HG02970 (cell line): ENCODE measurements at regions not wholly inside any gene's neighbourhood (a gene's known extent, or its start where the extent isn't known, plus 50 kb on each side); places are given as distances from the start of the nearest gene placed in this dataset.

ENCODE experiments used
- ATAC-seq: cut with Tn5 transposase; IDR thresholded peaks from one replicate; pipeline ENCODE4 v1.9.1; 2021; ENCODE audit warnings: mild to moderate bottlenecking, moderate library complexity, moderate number of reproducible peaks; ENCODE audit not compliant: unreplicated experiment, low FRiP score

GRCh38 chr9:73541923-73542322, 390.3 kb downstream of the ANXA1 start:
- no peak for ATAC-seq

- ATAC-seq: no peak
Observed at GRCh38 chr9:73543727-73544126, 392.1 kb downstream of the ANXA1 start.

- no peak for ATAC-seq
Observed at GRCh38 chr9:73548201-73548600, 396.5 kb downstream of the ANXA1 start.

GRCh38 chr9:73549991-73550390, 398.3 kb downstream of the ANXA1 start:
- no peak for ATAC-seq

- no peak for ATAC-seq
Observed at GRCh38 chr9:73553295-73553694, 401.6 kb downstream of the ANXA1 start.

- no peak for ATAC-seq
Observed at GRCh38 chr9:73558471-73558870, 406.8 kb downstream of the ANXA1 start.

- ATAC-seq: no peak
Observed at GRCh38 chr9:73565026-73565425, 413.4 kb downstream of the ANXA1 start.

GRCh38 chr9:73565833-73566465, 414.3 kb downstream of the ANXA1 start:
- ATAC-seq: no peak

- ATAC-seq: no peak
Observed at GRCh38 chr9:73566627-73567026, 415.0 kb downstream of the ANXA1 start.

- ATAC-seq: no peak
Observed at GRCh38 chr9:73573235-73573634, 421.6 kb downstream of the ANXA1 start.

- ATAC-seq: no peak
Observed at GRCh38 chr9:73575101-73576060, 423.7 kb downstream of the ANXA1 start.

- no peak for ATAC-seq
Observed at GRCh38 chr9:73577848-73578247, 426.2 kb downstream of the ANXA1 start.

GRCh38 chr9:73579823-73580222, 428.2 kb downstream of the ANXA1 start:
- no peak for ATAC-seq

- no peak for ATAC-seq
Observed at GRCh38 chr9:73583576-73583975, 431.9 kb downstream of the ANXA1 start.

- ATAC-seq: no peak
Observed at GRCh38 chr9:73595036-73595545, 443.4 kb downstream of the ANXA1 start.

GRCh38 chr9:73596321-73596720, 444.7 kb downstream of the ANXA1 start:
- no peak for ATAC-seq

GRCh38 chr9:73597039-73597438, 445.4 kb downstream of the ANXA1 start:
- no peak for ATAC-seq

GRCh38 chr9:73597771-73598170, 446.1 kb downstream of the ANXA1 start:
- ATAC-seq: no peak

GRCh38 chr9:73609381-73609780, 457.7 kb downstream of the ANXA1 start:
- no peak for ATAC-seq

- ATAC-seq: no peak
Observed at GRCh38 chr9:73611032-73611431, 459.4 kb downstream of the ANXA1 start.

- ATAC-seq: no peak
Observed at GRCh38 chr9:73613092-73613701, 461.5 kb downstream of the ANXA1 start.
